Pancreas (tissue), 10 donors: ENCODE measurements at regions not wholly inside any gene's neighbourhood (a gene's known extent, or its start where the extent isn't known, plus 50 kb on each side); places are given as distances from the start of the nearest gene placed in this dataset.

Experiments used
- ATAC-seq, 4 donors: fragments of 200-7000 bp; cut with Tn5 transposase; one replicate each; pipeline versions ENCODE4 v1.8.0 to v1.9.1; 2020; ENCODE audit warnings: mild to moderate bottlenecking in 4 of 4, moderate library complexity in 4 of 4
- DNase-seq, 6 donors: peaks; one replicate each; pipeline ENCODE4 v3.0.0-alpha.2; 2020
- FAIRE-seq: peaks from 2 replicates; lab custom pipeline; 2012; peaks lifted over from hg19 to GRCh38; lab: Jason Lieb, UNC
- H3K27ac ChIP-seq, 4 donors: fragments of 200-600 bp; sonication (generic); 1 replicate in 3 of 4; 2 replicates in 1 of 4; pipeline versions ENCODE4 v1.5.0 to v1.8.0; 2020
- H3K27me3 ChIP-seq, 4 donors: fragments of 200-600 bp; one replicate each; pipeline ENCODE4 v1.8.0; 2021
- H3K36me3 ChIP-seq, 3 donors: fragments of 200-600 bp; sonication (generic) in 1 of 3; one replicate each; pipeline versions ENCODE4 v1.5.0 to v1.8.0; 2020 to 2021
- H3K4me1 ChIP-seq, 3 donors: fragments of 200-600 bp; one replicate each; pipeline ENCODE4 v1.8.0; 2021
- H3K4me3 ChIP-seq, 4 donors: fragments of 200-600 bp; sonication (generic) in 2 of 4; one replicate each; pipeline versions ENCODE4 v1.5.0 to v1.8.0; 2020 to 2021
- H3K9me3 ChIP-seq, 4 donors: fragments of 200-600 bp; one replicate each; pipeline ENCODE4 v1.8.0; 2021
- CTCF ChIP-seq, 4 donors: fragments of 200-600 bp; sonication (generic) in 3 of 4; IDR thresholded peaks; one replicate each; pipeline versions ENCODE4 v1.5.0 to v1.8.0; 2021; ENCODE audit warnings: antibody characterized with exemption in 4 of 4
- WGBS, 2 donors: extraction: QIAGEN DNeasy Blood & Tissue Kit; methylation state at CpG; one replicate each; pipeline ENCODE4 v1.1.7; 2013; 5-methylcytosine and 5-hydroxymethylcytosine counted together
- intact Hi-C, 3 donors: fragments of 100-400 bp; cut with DNase I; formaldehyde crosslinking; loops; one replicate each; pipeline versions ENCODE4 v1.11.1 to v1.14.2; 2022
- donor health status: healthy with polysubstance abuse.
- donor health status: DM: no; HTN: no; CAD: no; lungs with moderate emphysema.
- donor health status: DM: no; HTN: no; CAD: no.
- donor health status: control.
- donor health status: control.
- donor health status: Bipolar disorder and iron deficiency.
- donor health status: DM: yes; HTN: yes; CAD: no.
- donor health status: DM: no; HTN: no; CAD: no.
- donor health status: DM: no; HTN: no; CAD: no.
- donor health status: DM: yes; HTN: yes; CAD: no.

GRCh38 chr15:89034305-89034704, 54.0 kb upstream of the ABHD2 start:
- Histone ChIP-seq H3K27ac (no peak overlapping the region), H3K36me3 (no peaks in the 10 kb centered on the region), H3K27me3 (peaks cover 0 to 3% (median 0%) of the 10 kb centered on the region in 4 donors), H3K4me3 (no peak overlapping the region), H3K4me1 (no peaks in the 10 kb centered on the region), H3K9me3 (no peaks in the 10 kb centered on the region)
- FAIRE-seq (no peak), DNase-seq (no peak), ATAC-seq (no peak)
- TF ChIP-seq CTCF (IDR thresholded peaks at IDR 0.05) = no peak
- 24 to 29% methylated on average over 4 of the region's 4 CpGs for whole genome bisulfite sequencing, 2 donors
- intact Hi-C loops = no loop called here

GRCh38 chr15:89035150-89035549, 53.1 kb upstream of the ABHD2 start:
- Histone ChIP-seq H3K9me3 (no peaks in the 10 kb centered on the region), H3K27me3 (peaks cover 0 to 3% (median 0%) of the 10 kb centered on the region in 4 donors), H3K27ac (no peak overlapping the region), H3K4me1 (no peaks in the 10 kb centered on the region), H3K4me3 (no peak overlapping the region), H3K36me3 (no peaks in the 10 kb centered on the region)
- WGBS, 2 donors = 40 to 55% methylated on average over 2 of the region's 2 CpGs
- no peak for DNase-seq
- no peak for FAIRE-seq
- TF ChIP-seq CTCF (IDR thresholded peaks at IDR 0.05) = no peak
- intact Hi-C loops = no loop called here
- ATAC-seq = no peak

GRCh38 chr15:89035658-89036057, 52.6 kb upstream of the ABHD2 start:
- Histone ChIP-seq H3K4me1 (no peaks in the 10 kb centered on the region), H3K4me3 (no peak overlapping the region), H3K36me3 (no peaks in the 10 kb centered on the region), H3K27ac (no peak overlapping the region), H3K27me3 (peaks cover 0 to 3% (median 0%) of the 10 kb centered on the region in 4 donors), H3K9me3 (no peaks in the 10 kb centered on the region)
- intact Hi-C loops = no loop called here
- FAIRE-seq = no peak
- DNase-seq = no peak
- no peak for TF ChIP-seq CTCF (IDR thresholded peaks at IDR 0.05)
- ATAC-seq = no peak
- WGBS, 2 donors = 50 to 61% methylated on average over 2 of the region's 2 CpGs

- no peak for FAIRE-seq
- no peaks in the 10 kb centered on the region for H3K9me3 ChIP-seq
- H3K36me3 ChIP-seq = no peaks in the 10 kb centered on the region
- DNase-seq = no peak
- no peaks in the 10 kb centered on the region for H3K4me1 ChIP-seq
- peaks cover 0 to 3% (median 0%) of the 10 kb centered on the region in 4 donors for H3K27me3 ChIP-seq
- no peak overlapping the region for H3K4me3 ChIP-seq
- H3K27ac ChIP-seq = no peak overlapping the region
- intact Hi-C loops = no loop called here
- TF ChIP-seq CTCF (IDR thresholded peaks at IDR 0.05) = no peak
- no peak for ATAC-seq
- 63 to 66% methylated on average over 8 of the region's 8 CpGs for WGBS, 2 donors
Measured at GRCh38 chr15:89038146-89038545, 50.1 kb upstream of the ABHD2 start.
